ENCODE measurements at regions not wholly inside any gene's neighbourhood (a gene's known extent, or its start where the extent isn't known, plus 50 kb on each side); places are given as distances from the start of the nearest gene placed in this dataset.
A peak's percentile ranks its signal among the peaks of the same experiment; 100 is the strongest.

DNA sequence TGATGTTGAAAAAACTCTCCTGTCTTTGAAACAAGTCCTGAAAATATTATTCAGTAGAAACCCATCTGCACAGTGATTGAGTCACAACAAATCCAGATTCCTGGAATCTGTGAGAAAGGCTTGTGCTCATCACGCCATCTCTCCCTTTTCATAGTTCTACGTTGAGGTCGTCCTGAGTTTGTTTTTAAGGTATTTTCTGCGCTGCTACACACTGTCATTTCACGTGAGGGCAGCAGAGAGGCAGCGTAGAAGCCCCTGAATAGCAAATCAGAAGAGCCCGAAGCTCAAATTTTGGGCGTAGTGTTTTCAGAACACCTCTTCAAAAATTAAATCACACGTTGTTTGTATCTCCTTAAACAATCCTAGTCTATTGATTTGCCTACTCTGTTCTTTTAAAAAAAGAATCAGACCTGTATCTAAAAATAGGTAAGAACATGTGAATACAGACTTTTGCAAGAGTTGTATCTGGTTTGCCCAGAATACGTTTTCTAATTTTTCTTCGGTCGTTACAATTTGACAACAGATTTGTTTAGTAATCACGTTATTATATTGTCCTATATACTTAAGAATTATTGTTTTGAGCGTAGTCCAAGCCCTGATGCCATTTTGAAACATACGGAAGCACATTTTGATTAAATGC lies 61.6 kb upstream of the SLC38A11 start:
- no peaks in the 10 kb centered on the region for H3K9me3 Mint-ChIP-seq (ENCODE audit: low read depth)
- no peaks in the 10 kb centered on the region for H3K36me3 Mint-ChIP-seq (ENCODE audit: insufficient read depth)
- no peak for DNase-seq (ENCODE audit: low spot score, unreplicated experiment)
- peaks cover 8% of the 10 kb centered on the region for H3K4me1 Mint-ChIP-seq (ENCODE audit: low read depth)
- TF ChIP-seq, protein P1, sequence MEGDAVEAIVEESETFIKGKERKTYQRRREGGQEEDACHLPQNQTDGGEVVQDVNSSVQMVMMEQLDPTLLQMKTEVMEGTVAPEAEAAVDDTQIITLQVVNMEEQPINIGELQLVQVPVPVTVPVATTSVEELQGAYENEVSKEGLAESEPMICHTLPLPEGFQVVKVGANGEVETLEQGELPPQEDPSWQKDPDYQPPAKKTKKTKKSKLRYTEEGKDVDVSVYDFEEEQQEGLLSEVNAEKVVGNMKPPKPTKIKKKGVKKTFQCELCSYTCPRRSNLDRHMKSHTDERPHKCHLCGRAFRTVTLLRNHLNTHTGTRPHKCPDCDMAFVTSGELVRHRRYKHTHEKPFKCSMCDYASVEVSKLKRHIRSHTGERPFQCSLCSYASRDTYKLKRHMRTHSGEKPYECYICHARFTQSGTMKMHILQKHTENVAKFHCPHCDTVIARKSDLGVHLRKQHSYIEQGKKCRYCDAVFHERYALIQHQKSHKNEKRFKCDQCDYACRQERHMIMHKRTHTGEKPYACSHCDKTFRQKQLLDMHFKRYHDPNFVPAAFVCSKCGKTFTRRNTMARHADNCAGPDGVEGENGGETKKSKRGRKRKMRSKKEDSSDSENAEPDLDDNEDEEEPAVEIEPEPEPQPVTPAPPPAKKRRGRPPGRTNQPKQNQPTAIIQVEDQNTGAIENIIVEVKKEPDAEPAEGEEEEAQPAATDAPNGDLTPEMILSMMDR (IDR thresholded peaks at IDR 0.05; ENCODE audit: unreplicated experiment): peak; percentile 72
- no peaks in the 10 kb centered on the region for H3K27me3 Mint-ChIP-seq
- H3K4me3 Mint-ChIP-seq (ENCODE audit: low read depth): no peak overlapping the region
- H3K27ac Mint-ChIP-seq: no peak overlapping the region

DNA sequence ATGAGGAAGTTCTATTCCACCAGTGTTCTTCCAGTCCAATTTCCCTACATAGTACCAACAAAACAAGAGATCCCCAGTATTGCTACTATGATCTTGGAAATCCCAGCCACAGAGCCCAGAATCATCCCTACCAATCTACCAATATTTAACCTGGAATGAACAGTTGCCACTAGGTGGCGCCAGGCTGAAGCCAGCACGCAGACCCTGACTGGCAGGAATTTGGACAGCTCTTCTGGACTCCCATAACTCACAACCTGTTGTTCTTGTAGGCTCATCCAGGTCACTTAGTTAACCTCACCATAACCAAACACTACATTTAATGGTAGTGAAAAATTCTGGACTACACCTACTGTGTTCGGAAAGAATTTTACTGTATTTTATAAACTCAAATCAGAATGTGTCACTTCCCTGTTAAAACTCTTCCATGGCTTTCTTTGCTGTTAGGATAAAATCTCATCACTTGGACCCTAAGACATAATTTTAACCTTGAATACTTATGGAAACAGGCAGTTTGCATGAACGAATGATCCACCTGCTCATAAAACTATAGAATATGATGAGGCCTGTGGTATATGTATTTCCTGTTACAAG lies 59.8 kb upstream of the SLC38A11 start:
- peaks cover 8% of the 10 kb centered on the region for H3K4me1 Mint-ChIP-seq (ENCODE audit: low read depth)
- TF ChIP-seq, protein P1 (IDR thresholded peaks at IDR 0.05; ENCODE audit: unreplicated experiment): peak; percentile 94
- H3K27ac Mint-ChIP-seq: no peak overlapping the region
- no peaks in the 10 kb centered on the region for H3K9me3 Mint-ChIP-seq (ENCODE audit: low read depth)
- DNase-seq (ENCODE audit: low spot score, unreplicated experiment): peak; percentile 59
- no peaks in the 10 kb centered on the region for H3K36me3 Mint-ChIP-seq (ENCODE audit: insufficient read depth)
- no peak overlapping the region for H3K4me3 Mint-ChIP-seq (ENCODE audit: low read depth)
- H3K27me3 Mint-ChIP-seq: no peaks in the 10 kb centered on the region

DNA sequence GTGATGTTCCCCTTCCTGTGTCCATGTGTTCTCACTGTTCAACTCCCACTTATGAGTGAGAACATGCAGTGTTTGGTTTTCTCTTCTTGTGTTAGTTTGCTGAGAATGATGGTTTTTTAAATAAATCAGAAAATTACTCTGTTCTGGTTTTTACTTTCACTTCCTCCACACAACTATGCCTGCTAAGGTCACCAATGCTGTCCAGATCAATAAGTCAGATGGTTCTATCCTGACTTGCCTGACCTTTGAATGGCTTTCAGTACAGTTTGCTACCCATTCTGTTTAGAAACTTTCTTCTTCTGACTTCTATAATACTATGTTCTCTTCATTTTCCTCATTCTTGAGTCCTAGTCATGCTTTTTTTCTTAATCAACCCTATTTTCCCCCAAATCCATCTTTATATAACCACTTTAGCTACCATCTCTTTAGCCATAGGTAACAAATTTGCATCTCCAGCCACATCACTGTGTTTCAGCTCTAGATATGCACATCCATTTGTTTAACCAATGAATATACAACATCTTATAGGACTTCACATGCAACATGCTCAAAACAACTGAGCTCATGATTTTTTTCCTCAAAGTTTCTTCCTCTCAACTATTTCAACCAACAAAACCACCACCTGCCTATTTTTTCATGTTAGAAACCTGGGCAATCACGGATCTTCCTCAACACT lies 58.8 kb upstream of the SLC38A11 start:
- peaks cover 8% of the 10 kb centered on the region for H3K4me1 Mint-ChIP-seq (ENCODE audit: low read depth)
- DNase-seq (ENCODE audit: low spot score, unreplicated experiment): no peak
- no peak overlapping the region for H3K27ac Mint-ChIP-seq
- TF ChIP-seq, protein P1 (IDR thresholded peaks at IDR 0.05; ENCODE audit: unreplicated experiment): no peak
- no peaks in the 10 kb centered on the region for H3K27me3 Mint-ChIP-seq
- H3K4me3 Mint-ChIP-seq (ENCODE audit: low read depth): no peak overlapping the region
- no peaks in the 10 kb centered on the region for H3K9me3 Mint-ChIP-seq (ENCODE audit: low read depth)
- no peaks in the 10 kb centered on the region for H3K36me3 Mint-ChIP-seq (ENCODE audit: insufficient read depth)

DNA sequence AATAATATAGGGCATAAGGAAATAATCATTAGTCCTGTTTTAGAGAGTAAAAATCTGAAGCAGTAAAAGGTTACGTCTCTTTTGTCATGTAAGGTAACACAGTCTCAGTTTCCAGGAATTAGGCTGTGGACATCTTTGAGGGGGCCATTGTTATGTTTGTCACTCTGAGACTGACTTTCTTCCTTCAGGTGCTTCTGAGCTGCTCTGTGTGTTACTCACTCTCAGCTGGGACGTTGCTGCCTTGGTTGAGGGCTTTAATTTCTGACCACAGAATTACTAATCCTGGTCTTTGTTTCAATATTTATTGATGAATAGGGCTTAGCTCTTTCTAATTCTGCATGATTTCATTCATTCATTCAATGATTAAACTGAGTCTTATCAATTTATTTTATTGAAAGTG lies 55.9 kb upstream of the SLC38A11 start:
- no peak overlapping the region for H3K27ac Mint-ChIP-seq
- no peaks in the 10 kb centered on the region for H3K9me3 Mint-ChIP-seq (ENCODE audit: low read depth)
- no peak for DNase-seq (ENCODE audit: low spot score, unreplicated experiment)
- H3K4me3 Mint-ChIP-seq (ENCODE audit: low read depth): no peak overlapping the region
- H3K36me3 Mint-ChIP-seq (ENCODE audit: insufficient read depth): no peaks in the 10 kb centered on the region
- TF ChIP-seq, protein P1 (IDR thresholded peaks at IDR 0.05; ENCODE audit: unreplicated experiment): no peak
- H3K4me1 Mint-ChIP-seq (ENCODE audit: low read depth): peaks cover 8% of the 10 kb centered on the region
- no peaks in the 10 kb centered on the region for H3K27me3 Mint-ChIP-seq

DNA sequence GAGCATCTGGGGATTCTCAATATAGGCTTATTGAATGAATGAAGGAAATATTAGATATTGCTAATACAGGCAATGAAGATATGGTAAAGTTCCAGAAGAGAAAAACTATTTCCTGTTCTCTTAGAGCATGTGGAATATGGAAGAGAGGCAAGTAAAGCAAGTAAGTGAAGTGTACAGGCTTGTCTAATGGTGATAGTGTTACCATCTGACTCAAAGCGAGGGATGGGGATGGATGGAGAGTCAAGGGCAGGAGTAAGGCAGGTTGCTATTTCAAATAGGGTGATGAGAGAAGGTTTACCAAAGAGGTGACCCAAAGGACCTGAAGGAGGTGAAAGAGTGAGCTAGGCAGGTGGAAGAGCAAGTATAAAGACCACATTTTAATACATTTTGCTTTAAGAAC lies 55.2 kb upstream of the SLC38A11 start:
- H3K27ac Mint-ChIP-seq: no peak overlapping the region
- H3K9me3 Mint-ChIP-seq (ENCODE audit: low read depth): no peaks in the 10 kb centered on the region
- peaks cover 8% of the 10 kb centered on the region for H3K4me1 Mint-ChIP-seq (ENCODE audit: low read depth)
- no peak overlapping the region for H3K4me3 Mint-ChIP-seq (ENCODE audit: low read depth)
- no peak for DNase-seq (ENCODE audit: low spot score, unreplicated experiment)
- no peaks in the 10 kb centered on the region for H3K27me3 Mint-ChIP-seq
- TF ChIP-seq, protein P1 (IDR thresholded peaks at IDR 0.05; ENCODE audit: unreplicated experiment): no peak
- H3K36me3 Mint-ChIP-seq (ENCODE audit: insufficient read depth): no peaks in the 10 kb centered on the region

Measured in progenitor cell of endocrine pancreas (in vitro differentiated cells).